HFFc6 (cell line): ENCODE measurements at regions not wholly inside any gene's neighbourhood (a gene's known extent, or its start where the extent isn't known, plus 50 kb on each side); places are given as distances from the start of the nearest gene placed in this dataset.
"Not testable (repeated sequence)": the region's sequence is repeated elsewhere in the genome, so short reads cannot be mapped to it uniquely, and the experiment has no call there.

Experiments used
- DNase-seq: peaks from one replicate; pipeline ENCODE4 v3.0.0-alpha.2; 2018
- H3K27ac Mint-ChIP-seq: 2 replicates; pipeline ENCODE4 v1.8.0; 2020; ENCODE audit warnings: mild to moderate bottlenecking, mixed read lengths
- H3K27me3 Mint-ChIP-seq: 2 replicates; pipeline ENCODE4 v1.8.0; 2021; ENCODE audit warnings: mild to moderate bottlenecking, moderate library complexity, mixed read lengths; ENCODE audit not compliant: insufficient read depth
- H3K36me3 Mint-ChIP-seq: 2 replicates; pipeline ENCODE4 v1.8.0; 2021; ENCODE audit warnings: low read depth, mixed read lengths
- H3K4me1 Mint-ChIP-seq: 2 replicates; pipeline ENCODE4 v1.8.0; 2020; ENCODE audit warnings: low read depth, mixed read lengths
- H3K4me3 Mint-ChIP-seq: 2 replicates; pipeline ENCODE4 v1.8.0; 2020; ENCODE audit warnings: mild to moderate bottlenecking, moderate library complexity, mixed read lengths
- H3K9me3 Mint-ChIP-seq: 2 replicates; pipeline ENCODE4 v1.8.0; 2020; ENCODE audit warnings: mild to moderate bottlenecking, mixed read lengths
- CTCF ChIP-seq: fragments of 200-600 bp; sonication (generic); IDR thresholded peaks from 2 replicates; pipeline ENCODE4 v1.5.0; 2021; ENCODE audit warnings: antibody characterized with exemption, mild to moderate bottlenecking

GRCh38 chr3:20739814-20740213, 553.8 kb upstream of the SGO1 start:
- peak; percentile 37 for TF ChIP-seq CTCF
- Mint-ChIP-seq H3K9me3 (no peaks in the 10 kb centered on the region), H3K4me1 (peaks cover 17% of the 10 kb centered on the region), H3K27me3 (no peaks in the 10 kb centered on the region), H3K36me3 (no peaks in the 10 kb centered on the region), H3K4me3 (peak overlapping the region; percentile 37; the same call in 1 of the 2 replicates), H3K27ac (peak overlapping the region; percentile 17; the same call in 1 of the 2 replicates)
- no peak for DNase-seq

GRCh38 chr3:20736287-20736852, 550.4 kb upstream of the SGO1 start:
- no peaks in the 10 kb centered on the region for H3K9me3 Mint-ChIP-seq
- H3K27ac Mint-ChIP-seq, result no peak overlapping the region
- no peaks in the 10 kb centered on the region for H3K36me3 Mint-ChIP-seq
- H3K27me3 Mint-ChIP-seq, result no peaks in the 10 kb centered on the region
- no peak for DNase-seq
- H3K4me3 Mint-ChIP-seq, result no peak overlapping the region
- H3K4me1 Mint-ChIP-seq, result peaks cover 16% of the 10 kb centered on the region
- no peak for TF ChIP-seq CTCF

GRCh38 chr3:20729185-20729584, 543.2 kb upstream of the SGO1 start:
- Mint-ChIP-seq H3K4me3 (no peak overlapping the region), H3K27me3 (no peaks in the 10 kb centered on the region), H3K27ac (no peak overlapping the region), H3K9me3 (no peaks in the 10 kb centered on the region), H3K4me1 (0 out of 2 replicates have a peak, but pooled peaks cover 4% of the 10 kb centered on the region), H3K36me3 (no peaks in the 10 kb centered on the region)
- no peak for TF ChIP-seq CTCF
- DNase-seq, result no peak

- Mint-ChIP-seq H3K27me3 (no peaks in the 10 kb centered on the region), H3K9me3 (no peaks in the 10 kb centered on the region), H3K27ac (no peak overlapping the region), H3K4me3 (no peak overlapping the region), H3K4me1 (0 out of 2 replicates have a peak, but pooled peaks cover 12% of the 10 kb centered on the region), H3K36me3 (no peaks in the 10 kb centered on the region)
- no peak for DNase-seq
- TF ChIP-seq CTCF, result no peak
These were observed 540.8 kb upstream of the SGO1 start for GRCh38 chr3:20726786-20727185.

- no peak for DNase-seq
- Mint-ChIP-seq H3K27me3 (peaks cover 3% of the 10 kb centered on the region), H3K27ac (no peak overlapping the region), H3K9me3 (no peaks in the 10 kb centered on the region), H3K4me1 (0 out of 2 replicates have a peak, but pooled peaks cover 12% of the 10 kb centered on the region), H3K4me3 (no peak overlapping the region), H3K36me3 (no peaks in the 10 kb centered on the region)
- no peak for TF ChIP-seq CTCF
These were observed 538.2 kb upstream of the SGO1 start for GRCh38 chr3:20724241-20724640.

GRCh38 chr3:20716425-20716824, 530.4 kb upstream of the SGO1 start:
- not testable (repeated sequence) for H3K9me3 Mint-ChIP-seq, H3K4me1 Mint-ChIP-seq, H3K27me3 Mint-ChIP-seq, DNase-seq, H3K27ac Mint-ChIP-seq, H3K36me3 Mint-ChIP-seq, H3K4me3 Mint-ChIP-seq
